Peyer's patch (tissue), 4 donors: ENCODE measurements at regions not wholly inside any gene's neighbourhood (a gene's known extent, or its start where the extent isn't known, plus 50 kb on each side); places are given as distances from the start of the nearest gene placed in this dataset.

Experiments
- DNase-seq, 3 donors: peaks; one replicate each; pipeline ENCODE4 v3.0.0-alpha.2; 2017 to 2019
- H3K27ac ChIP-seq, 4 donors: fragments of 200-600 bp; sonication (generic); one replicate each; pipeline ENCODE4 v1.5.1; 2016 to 2019
- H3K27me3 ChIP-seq, 2 donors: fragments of 200-600 bp; sonication (generic); one replicate each; pipeline ENCODE4 v1.5.1; 2019
- H3K36me3 ChIP-seq, 3 donors: fragments of 200-600 bp; sonication (generic); one replicate each; pipeline ENCODE4 v1.5.1; 2016 to 2019
- H3K4me1 ChIP-seq, 4 donors: fragments of 200-600 bp; sonication (generic); one replicate each; pipeline ENCODE4 v1.5.1; 2016 to 2019
- H3K4me3 ChIP-seq, 4 donors: fragments of 200-600 bp; sonication (generic); 1 replicate in 3 of 4; 2 replicates in 1 of 4; pipeline ENCODE4 v1.5.1; 2016 to 2019; ENCODE audit warnings: mild to moderate bottlenecking in 1 of 4
- H3K9me3 ChIP-seq, 4 donors: fragments of 200-600 bp; sonication (generic); one replicate each; pipeline ENCODE4 v1.5.1; 2016 to 2019; ENCODE audit warnings: mild to moderate bottlenecking in 1 of 4
- CTCF ChIP-seq, 6 experiments: fragments of 450-650 bp in 4 of 6; fragments of 200-600 bp in 2 of 6; sonication (generic) in 1 of 6; IDR thresholded peaks; one replicate each; pipeline ENCODE4 v1.5.1; 2017 to 2019; ENCODE audit warnings: antibody characterized with exemption in 6 of 6, mild to moderate bottlenecking in 3 of 6, moderate library complexity in 1 of 6
- POLR2A ChIP-seq, 2 donors: fragments of 450-650 bp; IDR thresholded peaks; one replicate each; pipeline ENCODE4 v1.5.1; 2017; ENCODE audit warnings: antibody characterized with exemption in 2 of 2, mild to moderate bottlenecking in 2 of 2, moderate library complexity in 2 of 2

- Histone ChIP-seq H3K4me3 (no peak overlapping the region), H3K36me3 (no peaks in the 10 kb centered on the region), H3K27ac (no peak overlapping the region), H3K4me1 (no peaks in the 10 kb centered on the region), H3K9me3 (no peaks in the 10 kb centered on the region), H3K27me3 (no peaks in the 10 kb centered on the region)
- no peak for DNase-seq
- TF ChIP-seq POLR2A (IDR thresholded peaks at IDR 0.05) (no peak), CTCF (IDR thresholded peaks at IDR 0.05) (no peak)
These were observed 1237.3 kb downstream of the XPNPEP1 start for GRCh38 chr10:108685863-108686531.

- no peak for DNase-seq
- no peak for TF ChIP-seq POLR2A (IDR thresholded peaks at IDR 0.05)
- TF ChIP-seq CTCF (IDR thresholded peaks at IDR 0.05): no peak
- Histone ChIP-seq H3K4me3 (no peak overlapping the region), H3K4me1 (no peaks in the 10 kb centered on the region), H3K27me3 (no peaks in the 10 kb centered on the region), H3K27ac (no peak overlapping the region), H3K9me3 (no peaks in the 10 kb centered on the region), H3K36me3 (no peaks in the 10 kb centered on the region)
These were observed 1238.9 kb downstream of the XPNPEP1 start for GRCh38 chr10:108684431-108684830.

- no peaks in the 10 kb centered on the region for H3K4me1 ChIP-seq
- no peak overlapping the region for H3K4me3 ChIP-seq
- H3K9me3 ChIP-seq: no peaks in the 10 kb centered on the region
- TF ChIP-seq POLR2A (IDR thresholded peaks at IDR 0.05): no peak
- no peak for TF ChIP-seq CTCF (IDR thresholded peaks at IDR 0.05)
- H3K36me3 ChIP-seq: no peaks in the 10 kb centered on the region
- no peak overlapping the region for H3K27ac ChIP-seq
- no peaks in the 10 kb centered on the region for H3K27me3 ChIP-seq
- DNase-seq: no peak
These were observed 1249.6 kb downstream of the XPNPEP1 start for GRCh38 chr10:108673741-108674140.

GRCh38 chr10:108663587-108663986, 1259.7 kb downstream of the XPNPEP1 start:
- H3K27ac ChIP-seq: no peak overlapping the region
- H3K27me3 ChIP-seq: no peaks in the 10 kb centered on the region
- H3K9me3 ChIP-seq: no peaks in the 10 kb centered on the region
- H3K4me3 ChIP-seq: no peak overlapping the region
- TF ChIP-seq POLR2A (IDR thresholded peaks at IDR 0.05) (no peak), CTCF (IDR thresholded peaks at IDR 0.05) (no peak)
- DNase-seq: no peak
- H3K36me3 ChIP-seq: no peaks in the 10 kb centered on the region
- H3K4me1 ChIP-seq: no peaks in the 10 kb centered on the region

GRCh38 chr10:108662975-108663374, 1260.3 kb downstream of the XPNPEP1 start:
- no peaks in the 10 kb centered on the region for H3K36me3 ChIP-seq
- TF ChIP-seq CTCF (IDR thresholded peaks at IDR 0.05) (no peak), POLR2A (IDR thresholded peaks at IDR 0.05) (no peak)
- H3K4me1 ChIP-seq: no peaks in the 10 kb centered on the region
- no peaks in the 10 kb centered on the region for H3K27me3 ChIP-seq
- no peaks in the 10 kb centered on the region for H3K9me3 ChIP-seq
- no peak overlapping the region for H3K4me3 ChIP-seq
- no peak overlapping the region for H3K27ac ChIP-seq
- DNase-seq: no peak

GRCh38 chr10:108655057-108655456, 1268.3 kb downstream of the XPNPEP1 start:
- H3K4me1 ChIP-seq: no peaks in the 10 kb centered on the region
- H3K4me3 ChIP-seq: no peak overlapping the region
- H3K27ac ChIP-seq: no peak overlapping the region
- H3K27me3 ChIP-seq: no peaks in the 10 kb centered on the region
- no peaks in the 10 kb centered on the region for H3K9me3 ChIP-seq
- no peak for DNase-seq
- TF ChIP-seq CTCF (IDR thresholded peaks at IDR 0.05): no peak
- TF ChIP-seq POLR2A (IDR thresholded peaks at IDR 0.05): no peak
- H3K36me3 ChIP-seq: no peaks in the 10 kb centered on the region
